HG02840 (cell line): ENCODE measurements at regions not wholly inside any gene's neighbourhood (a gene's known extent, or its start where the extent isn't known, plus 50 kb on each side); places are given as distances from the start of the nearest gene placed in this dataset.

Source experiments
- ATAC-seq: cut with Tn5 transposase; IDR thresholded peaks from one replicate; pipeline ENCODE4 v1.9.1; 2021; ENCODE audit warnings: mild to moderate bottlenecking, moderate library complexity, moderate number of reproducible peaks; ENCODE audit not compliant: unreplicated experiment, low FRiP score

GRCh38 chr15:36527235-36528162 lies 51.9 kb upstream of the CDIN1 start:
- ATAC-seq: no peak

- ATAC-seq: no peak
Measured at GRCh38 chr15:36529296-36530011, 50.0 kb upstream of the CDIN1 start.
